GM12878 (cell line): ENCODE measurements at regions not wholly inside any gene's neighbourhood (a gene's known extent, or its start where the extent isn't known, plus 50 kb on each side); places are given as distances from the start of the nearest gene placed in this dataset.

Experiments
- ATF2 ChIP-seq: IDR thresholded peaks from 2 replicates; pipeline ENCODE4 v1.6.1; 2012; ENCODE audit warnings: low read length, inconsistent platforms
- CEBPB ChIP-seq, 2 experiments: fragments of 150-350 bp in 1 of 2; IDR thresholded peaks; 2 replicates each; pipeline ENCODE4 v1.6.1; 2012 to 2014; ENCODE audit warnings: low read depth in 2 of 2, low read length in 2 of 2, borderline replicate concordance in 1 of 2, inconsistent platforms in 1 of 2
- CEBPZ ChIP-seq: fragments of 150-350 bp; IDR thresholded peaks from 2 replicates; pipeline ENCODE4 v1.6.1; 2016; ENCODE audit warnings: low read depth, low read length
- CHD1 ChIP-seq: IDR thresholded peaks from 2 replicates; pipeline ENCODE4 v1.6.1; 2012; ENCODE audit warnings: low read depth, low read length, improper control_type of control experiment
- CTCF ChIP-seq, 3 experiments: IDR thresholded peaks in 2 of 3; conservative IDR thresholded peaks in 1 of 3; 2 replicates each; pipeline ENCODE4 v1.5.1; 2011; ENCODE audit warnings: low read depth in 3 of 3, low read length in 3 of 3, mild to moderate bottlenecking in 3 of 3, control low read depth in 2 of 3, moderate library complexity in 2 of 3, inconsistent platforms in 1 of 3, mixed read lengths in 1 of 3; ENCODE audit not compliant: control insufficient read depth in 2 of 3, insufficient read depth in 1 of 3; ENCODE audit errors: extremely low read depth in 1 of 3
- FOXM1 ChIP-seq: IDR thresholded peaks from 2 replicates; pipeline ENCODE4 v1.6.1; 2012; ENCODE audit warnings: low read depth, mild to moderate bottlenecking, inconsistent platforms, low read length, moderate library complexity
- HCFC1 ChIP-seq: fragments of 150-350 bp; IDR thresholded peaks from 2 replicates; pipeline ENCODE4 v1.6.1; 2014; ENCODE audit warnings: low read length
- PKNOX1 ChIP-seq: fragments of 450-650 bp; IDR thresholded peaks from 2 replicates; pipeline ENCODE4 v1.6.1; 2016; ENCODE audit warnings: mild to moderate bottlenecking
- RFX5 ChIP-seq: IDR thresholded peaks from 2 replicates; pipeline ENCODE4 v1.6.1; 2011; ENCODE audit warnings: low read depth, low read length, improper control_type of control experiment
- SIN3A ChIP-seq: IDR thresholded peaks from 2 replicates; pipeline ENCODE4 v1.6.1; 2012; ENCODE audit warnings: low read depth, low read length, improper control_type of control experiment
- SUZ12 ChIP-seq: fragments of 200-600 bp; sonication (generic); IDR thresholded peaks from one replicate; pipeline ENCODE4 v1.6.1; 2018; ENCODE audit warnings: antibody characterized with exemption, mild to moderate bottlenecking; ENCODE audit not compliant: unreplicated experiment
- ZBTB33 ChIP-seq: fragments of 450-650 bp; IDR thresholded peaks from 2 replicates; pipeline ENCODE4 v1.6.1; 2017; ENCODE audit warnings: mild to moderate bottlenecking
- ZNF592 ChIP-seq: fragments of 450-650 bp; IDR thresholded peaks from 2 replicates; pipeline ENCODE4 v1.6.1; 2017; ENCODE audit warnings: mild to moderate bottlenecking, moderate library complexity

GRCh38 chr13:50179977-50180376, 164.7 kb downstream of the KCNRG start:
- TF ChIP-seq SIN3A (no peak), PKNOX1 (no peak), CHD1 (no peak), HCFC1 (no peak), CTCF (IDR thresholded peaks at IDR 0.05 in 2 of 3, conservative IDR thresholded peaks at IDR 0.05 in 1 of 3; ENCODE audit: control insufficient read depth in 2 of 3, extremely low read depth in 1 of 3, insufficient read depth in 1 of 3, low read depth in 3 of 3, low read length in 3 of 3) (no peak), SUZ12 (no peak), RFX5 (no peak), CEBPB (IDR thresholded peaks at IDR 0.05; ENCODE audit: borderline replicate concordance in 1 of 2, low read depth in 2 of 2, low read length in 2 of 2) (no peak), ZBTB33 (no peak), FOXM1 (no peak), ATF2 (no peak), ZNF592 (no peak), CEBPZ (no peak)
